MCF 10A (cell line): ENCODE measurements at regions not wholly inside any gene's neighbourhood (a gene's known extent, or its start where the extent isn't known, plus 50 kb on each side); places are given as distances from the start of the nearest gene placed in this dataset.

Source experiments
- BruUV-seq: library from RNA; stranded (reverse); fragments of 400-500 nt; replicated peaks from 2 replicates; lab custom pipeline; 2021; lab: Mats Ljungman, UMichigan
- CTCF ChIA-PET: fragments of 300-600 bp; sonication (Branson Sonifier 250); formaldehyde crosslinking; extraction: SDS; loops from one replicate; lab custom pipeline; 2021; ENCODE audit warnings: antibody characterized with exemption, inconsistent platforms; lab: Yijun Ruan, JAX
- POLR2A ChIA-PET: fragments of 300-600, 350-650 bp; sonication (Branson Sonifier 250); formaldehyde crosslinking; extraction: SDS; loops from one replicate; lab custom pipeline; 2020; ENCODE audit warnings: antibody characterized with exemption, inconsistent platforms; lab: Yijun Ruan, JAX
- DNase-seq: peaks from one replicate; pipeline ENCODE4 v3.0.0-alpha.2; 2018; ENCODE audit not compliant: unreplicated experiment
- H3K27ac Mint-ChIP-seq: one replicate; pipeline ENCODE4 v1.8.0; 2022; ENCODE audit warnings: mild to moderate bottlenecking, low read depth, mixed read lengths; ENCODE audit not compliant: unreplicated experiment
- H3K27me3 Mint-ChIP-seq: one replicate; pipeline ENCODE4 v1.8.0; 2022; ENCODE audit warnings: mixed read lengths; ENCODE audit not compliant: insufficient read depth, unreplicated experiment
- H3K36me3 Mint-ChIP-seq: one replicate; pipeline ENCODE4 v1.8.0; 2022; ENCODE audit warnings: mild to moderate bottlenecking, moderate library complexity, mixed read lengths; ENCODE audit not compliant: insufficient read depth, unreplicated experiment
- H3K4me1 Mint-ChIP-seq: one replicate; pipeline ENCODE4 v1.8.0; 2022; ENCODE audit warnings: mixed read lengths; ENCODE audit not compliant: insufficient read depth, unreplicated experiment
- H3K4me3 Mint-ChIP-seq: one replicate; pipeline ENCODE4 v1.8.0; 2022; ENCODE audit warnings: mild to moderate bottlenecking, moderate library complexity, mixed read lengths; ENCODE audit not compliant: unreplicated experiment
- H3K9me3 Mint-ChIP-seq: one replicate; pipeline ENCODE4 v1.8.0; 2022; ENCODE audit warnings: mixed read lengths; ENCODE audit not compliant: unreplicated experiment
- intact Hi-C: fragments of 100-400 bp; cut with micrococcal nuclease; formaldehyde crosslinking; loops from 2 replicates; pipeline ENCODE4 v1.14.1; 2022
- TF ChIP-seq, protein P1 (sequence below): fragments of 200-600 bp; IDR thresholded peaks from one replicate; pipeline ENCODE4 v1.8.0; 2022; ENCODE audit warnings: antibody characterized with exemption, mild to moderate bottlenecking; ENCODE audit not compliant: unreplicated experiment

GRCh38 chr10:33681595-33681994, 347.1 kb upstream of the NRP1 start:
- intact Hi-C loops, result no loop called here
- Mint-ChIP-seq H3K27me3 (no peaks in the 10 kb centered on the region), H3K9me3 (no peaks in the 10 kb centered on the region), H3K4me1 (no peaks in the 10 kb centered on the region), H3K36me3 (peaks cover 6% of the 10 kb centered on the region), H3K27ac (no peak overlapping the region), H3K4me3 (no peak overlapping the region)
- BruUV-seq, result no TSS peak
- no peak for DNase-seq
- TF ChIP-seq, protein P1, sequence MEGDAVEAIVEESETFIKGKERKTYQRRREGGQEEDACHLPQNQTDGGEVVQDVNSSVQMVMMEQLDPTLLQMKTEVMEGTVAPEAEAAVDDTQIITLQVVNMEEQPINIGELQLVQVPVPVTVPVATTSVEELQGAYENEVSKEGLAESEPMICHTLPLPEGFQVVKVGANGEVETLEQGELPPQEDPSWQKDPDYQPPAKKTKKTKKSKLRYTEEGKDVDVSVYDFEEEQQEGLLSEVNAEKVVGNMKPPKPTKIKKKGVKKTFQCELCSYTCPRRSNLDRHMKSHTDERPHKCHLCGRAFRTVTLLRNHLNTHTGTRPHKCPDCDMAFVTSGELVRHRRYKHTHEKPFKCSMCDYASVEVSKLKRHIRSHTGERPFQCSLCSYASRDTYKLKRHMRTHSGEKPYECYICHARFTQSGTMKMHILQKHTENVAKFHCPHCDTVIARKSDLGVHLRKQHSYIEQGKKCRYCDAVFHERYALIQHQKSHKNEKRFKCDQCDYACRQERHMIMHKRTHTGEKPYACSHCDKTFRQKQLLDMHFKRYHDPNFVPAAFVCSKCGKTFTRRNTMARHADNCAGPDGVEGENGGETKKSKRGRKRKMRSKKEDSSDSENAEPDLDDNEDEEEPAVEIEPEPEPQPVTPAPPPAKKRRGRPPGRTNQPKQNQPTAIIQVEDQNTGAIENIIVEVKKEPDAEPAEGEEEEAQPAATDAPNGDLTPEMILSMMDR, result no peak
- POLR2A ChIA-PET, result no interaction called here
- CTCF ChIA-PET, result interaction anchor here (0.7 kb wide), 1 partner anchor 494 kb away, joined by 3 read pairs; no protein-coding TSS in a partner anchor

DNA sequence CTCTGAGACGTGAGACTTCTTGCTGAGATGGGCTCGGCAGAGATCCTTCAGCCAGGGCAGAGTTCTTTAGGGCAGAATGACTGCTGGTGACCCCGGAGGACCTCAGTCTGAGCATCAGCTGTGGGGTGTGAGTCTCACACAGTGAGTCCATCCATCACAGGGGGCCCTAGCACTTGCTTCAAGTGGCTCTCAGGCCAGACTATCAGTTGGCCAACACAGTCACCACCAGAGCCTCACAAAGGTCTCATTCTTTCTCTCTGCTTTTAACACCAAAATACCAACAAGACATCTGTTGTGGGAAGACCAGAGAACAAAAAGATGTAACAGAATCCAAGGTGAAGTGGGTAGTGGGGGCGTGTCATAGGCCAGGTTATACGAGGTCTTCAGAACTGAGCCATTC, 345.6 kb upstream of the NRP1 start:
- TF ChIP-seq, protein P1, result no peak
- Mint-ChIP-seq H3K27me3 (no peaks in the 10 kb centered on the region), H3K36me3 (peaks cover 6% of the 10 kb centered on the region), H3K4me3 (no peak overlapping the region), H3K27ac (no peak overlapping the region), H3K9me3 (no peaks in the 10 kb centered on the region), H3K4me1 (no peaks in the 10 kb centered on the region)
- DNase-seq, result no peak
- POLR2A ChIA-PET, result no interaction called here
- intact Hi-C loops, result no loop called here
- BruUV-seq, result no TSS peak
- CTCF ChIA-PET, result no interaction called here

DNA sequence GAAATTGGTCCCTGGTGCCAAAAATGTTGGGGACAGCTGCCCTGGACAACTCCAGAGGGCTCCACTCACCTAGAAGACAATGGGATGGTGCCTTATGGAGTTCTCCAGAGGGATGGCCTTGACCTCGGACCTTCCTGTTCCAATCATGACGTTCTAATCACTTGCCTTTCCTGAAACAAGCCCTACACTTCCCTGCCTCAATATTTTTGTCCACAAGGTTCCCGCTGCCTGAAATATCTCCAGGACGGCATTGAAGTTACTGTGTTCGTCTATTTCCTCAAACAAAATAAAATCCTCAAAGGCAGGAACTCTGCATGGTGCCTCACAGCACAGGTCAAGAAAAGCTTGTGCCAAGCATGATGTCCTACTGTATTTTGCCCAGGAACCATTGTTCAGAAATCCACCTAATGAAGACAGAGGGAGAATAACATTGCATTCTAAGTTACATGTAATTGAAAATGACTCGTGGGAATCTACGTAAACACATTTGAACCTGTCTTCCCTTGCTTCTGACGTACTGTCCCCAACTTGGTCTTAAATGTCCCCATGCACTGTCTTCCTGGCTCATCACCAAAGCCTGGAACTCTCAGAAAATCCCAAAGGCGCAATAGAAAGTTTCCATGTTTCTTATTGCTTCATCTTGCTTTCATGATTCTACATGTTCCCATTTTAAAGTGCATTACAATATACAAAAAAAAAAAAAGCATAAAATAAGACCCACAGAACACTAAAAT, 342.3 kb upstream of the NRP1 start:
- Mint-ChIP-seq H3K27me3 (no peaks in the 10 kb centered on the region), H3K9me3 (no peaks in the 10 kb centered on the region), H3K4me1 (no peaks in the 10 kb centered on the region), H3K36me3 (peaks cover 6% of the 10 kb centered on the region), H3K27ac (no peak overlapping the region), H3K4me3 (no peak overlapping the region)
- TF ChIP-seq, protein P1, result no peak
- no TSS peak for BruUV-seq
- ChIA-PET POLR2A (interaction anchor here (0.6 kb wide), 1 partner anchor 255 kb away, joined by 3 read pairs; no protein-coding TSS in a partner anchor), CTCF (no interaction called here)
- no peak for DNase-seq
- intact Hi-C loops, result no loop called here

- TF ChIP-seq, protein P1, result no peak
- CTCF ChIA-PET, result no interaction called here
- Mint-ChIP-seq H3K4me3 (no peak overlapping the region), H3K27me3 (no peaks in the 10 kb centered on the region), H3K36me3 (peaks cover 11% of the 10 kb centered on the region), H3K27ac (no peak overlapping the region), H3K9me3 (no peaks in the 10 kb centered on the region), H3K4me1 (no peaks in the 10 kb centered on the region)
- POLR2A ChIA-PET, result no interaction called here
- BruUV-seq, result no TSS peak
- intact Hi-C loops, result no loop called here
- no peak for DNase-seq
Observed at GRCh38 chr10:33674986-33675599, 340.6 kb upstream of the NRP1 start.
